ENCODE measurements at regions not wholly inside any gene's neighbourhood (a gene's known extent, or its start where the extent isn't known, plus 50 kb on each side); places are given as distances from the start of the nearest gene placed in this dataset.
A peak's percentile ranks its signal among the peaks of the same experiment; 100 is the strongest.

DNA sequence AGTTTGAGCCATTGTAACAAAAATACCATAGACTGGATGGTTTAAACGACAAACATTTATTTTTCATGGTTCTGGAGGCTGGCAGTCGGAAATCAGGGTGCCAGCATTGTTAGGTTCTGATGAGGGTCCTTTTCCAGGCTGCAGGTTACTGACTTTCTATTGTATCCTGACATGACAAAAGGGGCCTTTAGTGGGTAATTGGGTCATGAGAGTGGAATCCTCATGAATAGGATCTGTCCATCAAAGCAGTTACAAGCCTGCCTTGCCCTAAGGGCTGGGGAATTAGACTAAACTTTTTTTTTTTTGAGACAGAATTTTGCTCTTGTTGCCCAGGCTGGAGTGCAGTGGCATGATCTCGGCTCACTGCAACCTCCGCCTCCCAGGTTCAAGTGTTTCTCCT lies 347.9 kb upstream of the TSHZ2 start:
- no peak for DNase-seq
- Mint-ChIP-seq H3K36me3 (ENCODE audit: low read depth) (no peaks in the 10 kb centered on the region), H3K9me3 (no peaks in the 10 kb centered on the region), H3K4me1 (peaks cover 14% of the 10 kb centered on the region), H3K27me3 (ENCODE audit: low read depth, poor library complexity) (peaks cover 9% of the 10 kb centered on the region), H3K4me3 (no peak overlapping the region), H3K27ac (no peak overlapping the region)
- TF ChIP-seq, protein P1, sequence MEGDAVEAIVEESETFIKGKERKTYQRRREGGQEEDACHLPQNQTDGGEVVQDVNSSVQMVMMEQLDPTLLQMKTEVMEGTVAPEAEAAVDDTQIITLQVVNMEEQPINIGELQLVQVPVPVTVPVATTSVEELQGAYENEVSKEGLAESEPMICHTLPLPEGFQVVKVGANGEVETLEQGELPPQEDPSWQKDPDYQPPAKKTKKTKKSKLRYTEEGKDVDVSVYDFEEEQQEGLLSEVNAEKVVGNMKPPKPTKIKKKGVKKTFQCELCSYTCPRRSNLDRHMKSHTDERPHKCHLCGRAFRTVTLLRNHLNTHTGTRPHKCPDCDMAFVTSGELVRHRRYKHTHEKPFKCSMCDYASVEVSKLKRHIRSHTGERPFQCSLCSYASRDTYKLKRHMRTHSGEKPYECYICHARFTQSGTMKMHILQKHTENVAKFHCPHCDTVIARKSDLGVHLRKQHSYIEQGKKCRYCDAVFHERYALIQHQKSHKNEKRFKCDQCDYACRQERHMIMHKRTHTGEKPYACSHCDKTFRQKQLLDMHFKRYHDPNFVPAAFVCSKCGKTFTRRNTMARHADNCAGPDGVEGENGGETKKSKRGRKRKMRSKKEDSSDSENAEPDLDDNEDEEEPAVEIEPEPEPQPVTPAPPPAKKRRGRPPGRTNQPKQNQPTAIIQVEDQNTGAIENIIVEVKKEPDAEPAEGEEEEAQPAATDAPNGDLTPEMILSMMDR (IDR thresholded peaks at IDR 0.05): no peak

- Mint-ChIP-seq H3K4me3 (no peak overlapping the region), H3K4me1 (peaks cover 18% of the 10 kb centered on the region), H3K27ac (no peak overlapping the region), H3K27me3 (ENCODE audit: low read depth, poor library complexity) (peaks cover 17% of the 10 kb centered on the region), H3K9me3 (no peaks in the 10 kb centered on the region), H3K36me3 (ENCODE audit: low read depth) (no peaks in the 10 kb centered on the region)
- TF ChIP-seq, protein P1 (IDR thresholded peaks at IDR 0.05): no peak
- DNase-seq: no peak
These were observed 350.1 kb upstream of the TSHZ2 start for GRCh38 chr20:52622081-52622480.

DNA sequence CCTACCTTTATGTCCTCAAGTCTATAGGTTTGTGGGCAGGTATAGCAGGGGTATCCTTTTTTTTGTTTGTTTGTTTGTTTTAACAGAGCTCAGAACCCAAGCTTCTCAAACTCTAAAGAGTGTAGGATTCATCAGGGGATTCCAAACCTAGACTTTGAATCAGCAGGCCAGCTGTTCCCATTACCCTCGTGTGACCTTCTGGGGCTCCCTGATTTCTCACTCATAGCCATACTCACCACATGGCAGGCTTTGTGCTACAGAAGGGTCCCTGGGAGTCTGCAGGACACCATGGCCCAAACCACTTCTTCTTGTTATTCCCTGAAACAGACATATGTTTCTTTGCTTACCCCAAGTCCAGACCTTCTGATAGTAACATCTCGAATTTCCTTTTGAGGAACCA lies 350.8 kb upstream of the TSHZ2 start:
- DNase-seq: no peak
- peaks cover 18% of the 10 kb centered on the region for H3K4me1 Mint-ChIP-seq
- peaks cover 18% of the 10 kb centered on the region for H3K27me3 Mint-ChIP-seq (ENCODE audit: low read depth, poor library complexity)
- H3K4me3 Mint-ChIP-seq: no peak overlapping the region
- H3K27ac Mint-ChIP-seq: no peak overlapping the region
- TF ChIP-seq, protein P1 (IDR thresholded peaks at IDR 0.05): no peak
- H3K36me3 Mint-ChIP-seq (ENCODE audit: low read depth): no peaks in the 10 kb centered on the region
- no peaks in the 10 kb centered on the region for H3K9me3 Mint-ChIP-seq

DNA sequence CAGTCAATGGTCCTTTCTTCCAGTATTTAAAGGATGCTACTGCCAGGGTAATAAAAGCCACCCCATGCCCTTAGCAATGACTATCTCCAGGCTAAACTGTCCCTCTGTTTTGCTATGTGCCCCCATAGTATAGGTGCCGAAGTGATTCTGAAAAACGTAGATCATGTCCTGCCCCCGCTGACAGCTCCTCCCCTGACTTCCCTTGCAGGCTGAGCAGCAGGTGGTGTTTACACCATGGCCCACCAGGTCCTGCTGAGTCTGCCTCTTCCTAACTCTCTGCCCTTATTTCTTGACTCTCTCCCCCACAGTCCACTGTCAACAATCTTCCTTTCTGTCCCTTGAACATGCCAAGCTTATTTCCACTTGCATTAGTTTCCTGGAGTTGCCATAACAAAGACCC lies 352.5 kb upstream of the TSHZ2 start:
- H3K4me3 Mint-ChIP-seq: no peak overlapping the region
- no peak overlapping the region for H3K27ac Mint-ChIP-seq
- no peak for DNase-seq
- TF ChIP-seq, protein P1 (IDR thresholded peaks at IDR 0.05): no peak
- peaks cover 18% of the 10 kb centered on the region for H3K4me1 Mint-ChIP-seq
- peaks cover 18% of the 10 kb centered on the region for H3K27me3 Mint-ChIP-seq (ENCODE audit: low read depth, poor library complexity)
- no peaks in the 10 kb centered on the region for H3K36me3 Mint-ChIP-seq (ENCODE audit: low read depth)
- no peaks in the 10 kb centered on the region for H3K9me3 Mint-ChIP-seq

DNA sequence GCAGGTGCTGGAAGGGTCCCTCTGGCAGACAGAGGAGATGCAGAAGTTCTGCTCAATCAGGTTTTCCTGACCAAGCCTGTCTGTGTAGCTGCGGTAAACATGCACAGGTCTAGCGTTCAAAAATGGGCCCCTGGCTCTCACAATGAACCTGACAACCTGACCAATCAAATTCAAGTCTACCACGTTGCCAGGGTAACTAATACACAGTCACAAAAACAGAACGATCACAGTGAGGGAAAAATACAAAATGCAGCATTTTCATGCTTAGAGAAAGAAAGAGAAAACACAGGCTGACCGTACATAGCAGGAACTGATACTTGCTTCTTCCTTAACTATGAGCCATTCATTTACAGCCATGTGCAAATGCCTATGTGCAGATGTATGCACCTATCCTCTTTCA lies 353.1 kb upstream of the TSHZ2 start:
- H3K27me3 Mint-ChIP-seq (ENCODE audit: low read depth, poor library complexity): peaks cover 18% of the 10 kb centered on the region
- TF ChIP-seq, protein P1 (IDR thresholded peaks at IDR 0.05): no peak
- no peaks in the 10 kb centered on the region for H3K36me3 Mint-ChIP-seq (ENCODE audit: low read depth)

DNA sequence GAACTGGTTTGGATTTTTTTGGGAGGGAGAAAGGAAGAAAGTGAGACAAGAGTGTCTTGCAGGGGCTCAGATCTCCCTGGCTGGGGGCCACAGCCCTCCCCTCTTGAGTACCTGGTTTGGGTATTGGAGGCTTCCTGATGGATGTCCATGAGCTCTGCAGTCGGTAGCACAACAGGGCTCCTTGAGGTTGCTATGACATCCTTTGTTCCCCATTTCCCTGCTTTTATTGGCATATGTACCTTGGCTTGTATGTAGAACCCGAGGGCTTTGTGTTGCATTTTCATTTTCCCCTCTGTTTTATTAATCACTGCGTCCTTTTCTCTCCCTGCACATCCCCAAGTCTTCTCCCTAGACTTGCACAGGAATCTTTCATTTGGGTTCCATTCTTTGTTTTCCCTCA lies 355.5 kb upstream of the TSHZ2 start:
- H3K4me3 Mint-ChIP-seq: no peak overlapping the region
- no peaks in the 10 kb centered on the region for H3K36me3 Mint-ChIP-seq (ENCODE audit: low read depth)
- peaks cover 12% of the 10 kb centered on the region for H3K4me1 Mint-ChIP-seq
- no peak for DNase-seq
- H3K9me3 Mint-ChIP-seq: peaks cover 3% of the 10 kb centered on the region
- peaks cover 20% of the 10 kb centered on the region for H3K27me3 Mint-ChIP-seq (ENCODE audit: low read depth, poor library complexity)
- TF ChIP-seq, protein P1 (IDR thresholded peaks at IDR 0.05): no peak
- H3K27ac Mint-ChIP-seq: no peak overlapping the region

More for the DNA sequence above, 353.1 kb upstream of the TSHZ2 start:
- H3K27ac Mint-ChIP-seq: peak overlapping the region; percentile 44
- peaks cover 18% of the 10 kb centered on the region for H3K4me1 Mint-ChIP-seq
- DNase-seq: no peak
- no peaks in the 10 kb centered on the region for H3K9me3 Mint-ChIP-seq
- no peak overlapping the region for H3K4me3 Mint-ChIP-seq

Measured in nephron progenitor cell (in vitro differentiated cells).